Colonic mucosa (tissue), 4 donors: ENCODE measurements at regions not wholly inside any gene's neighbourhood (a gene's known extent, or its start where the extent isn't known, plus 50 kb on each side); places are given as distances from the start of the nearest gene placed in this dataset.

ENCODE experiments used
- DNase-seq: peaks from one replicate; pipeline ENCODE4 v3.0.0-alpha.2; 2020
- H3K27ac ChIP-seq: fragments of 200-600 bp; one replicate; pipeline ENCODE4 v1.8.0; 2021
- H3K27me3 ChIP-seq: fragments of 200-600 bp; one replicate; pipeline ENCODE4 v1.8.0; 2021
- H3K36me3 ChIP-seq: fragments of 200-600 bp; one replicate; pipeline ENCODE4 v1.8.0; 2021
- H3K4me1 ChIP-seq: fragments of 200-600 bp; one replicate; pipeline ENCODE4 v1.8.0; 2021; ENCODE audit warnings: mild to moderate bottlenecking
- H3K4me3 ChIP-seq: fragments of 200-600 bp; one replicate; pipeline ENCODE4 v1.8.0; 2021
- H3K9ac ChIP-seq, 2 donors: one replicate each; pipeline ENCODE4 v1.7.0; 2013; ENCODE audit warnings: control low read depth in 2 of 2, low read depth in 2 of 2, low read length in 2 of 2
- H3K9me3 ChIP-seq: fragments of 200-600 bp; one replicate; pipeline ENCODE4 v1.8.0; 2021
- intact Hi-C: fragments of 100-400 bp; cut with DNase I; formaldehyde crosslinking; loops from one replicate; pipeline ENCODE4 v1.14.1; 2022
- TF ChIP-seq, protein P1 (sequence below): fragments of 200-600 bp; IDR thresholded peaks from one replicate; pipeline ENCODE4 v1.8.0; 2022; ENCODE audit warnings: antibody characterized with exemption, mild to moderate bottlenecking
- donor health status: healthy.
- donor health status: DM: no; HTN: no; CAD: no.
- donor health status: DM: no; HTN: no; CAD: no.

DNA sequence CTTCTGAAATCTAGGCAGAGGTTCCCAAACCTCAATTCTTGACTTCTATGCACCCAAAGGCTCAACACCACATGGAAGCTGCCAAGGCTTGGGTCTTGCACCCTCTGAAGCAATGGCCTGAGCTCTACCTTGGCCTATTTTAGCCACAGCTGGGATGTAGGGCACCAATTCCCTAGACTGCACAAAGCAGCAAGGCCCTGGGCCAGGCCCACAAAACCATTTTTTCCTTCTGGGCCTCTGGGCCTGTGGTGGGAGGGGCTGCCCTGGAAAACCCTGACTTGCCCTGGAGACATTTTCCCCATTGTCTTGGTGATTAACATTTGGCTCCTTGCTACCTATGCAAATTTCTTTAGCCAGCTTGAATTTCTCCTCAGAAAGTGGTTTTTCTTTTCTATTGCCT is 315.2 kb downstream of the DCDC2C start:
- intact Hi-C loops: no loop called here
- H3K4me1 ChIP-seq: no peaks in the 10 kb centered on the region
- no peaks in the 10 kb centered on the region for H3K9me3 ChIP-seq
- H3K27ac ChIP-seq: no peak overlapping the region
- no peak for DNase-seq
- H3K27me3 ChIP-seq: no peaks in the 10 kb centered on the region
- TF ChIP-seq, protein P1, sequence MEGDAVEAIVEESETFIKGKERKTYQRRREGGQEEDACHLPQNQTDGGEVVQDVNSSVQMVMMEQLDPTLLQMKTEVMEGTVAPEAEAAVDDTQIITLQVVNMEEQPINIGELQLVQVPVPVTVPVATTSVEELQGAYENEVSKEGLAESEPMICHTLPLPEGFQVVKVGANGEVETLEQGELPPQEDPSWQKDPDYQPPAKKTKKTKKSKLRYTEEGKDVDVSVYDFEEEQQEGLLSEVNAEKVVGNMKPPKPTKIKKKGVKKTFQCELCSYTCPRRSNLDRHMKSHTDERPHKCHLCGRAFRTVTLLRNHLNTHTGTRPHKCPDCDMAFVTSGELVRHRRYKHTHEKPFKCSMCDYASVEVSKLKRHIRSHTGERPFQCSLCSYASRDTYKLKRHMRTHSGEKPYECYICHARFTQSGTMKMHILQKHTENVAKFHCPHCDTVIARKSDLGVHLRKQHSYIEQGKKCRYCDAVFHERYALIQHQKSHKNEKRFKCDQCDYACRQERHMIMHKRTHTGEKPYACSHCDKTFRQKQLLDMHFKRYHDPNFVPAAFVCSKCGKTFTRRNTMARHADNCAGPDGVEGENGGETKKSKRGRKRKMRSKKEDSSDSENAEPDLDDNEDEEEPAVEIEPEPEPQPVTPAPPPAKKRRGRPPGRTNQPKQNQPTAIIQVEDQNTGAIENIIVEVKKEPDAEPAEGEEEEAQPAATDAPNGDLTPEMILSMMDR: no peak
- H3K4me3 ChIP-seq: no peak overlapping the region
- H3K36me3 ChIP-seq: no peaks in the 10 kb centered on the region
- no peak overlapping the region for H3K9ac ChIP-seq

- Histone ChIP-seq H3K27me3 (no peaks in the 10 kb centered on the region), H3K9me3 (no peaks in the 10 kb centered on the region), H3K9ac (no peak overlapping the region), H3K36me3 (no peaks in the 10 kb centered on the region), H3K27ac (no peak overlapping the region), H3K4me1 (no peaks in the 10 kb centered on the region), H3K4me3 (no peak overlapping the region)
- intact Hi-C loops: no loop called here
- TF ChIP-seq, protein P1: no peak
- no peak for DNase-seq
Observed at GRCh38 chr2:4020153-4020552, 316.8 kb downstream of the DCDC2C start.

DNA sequence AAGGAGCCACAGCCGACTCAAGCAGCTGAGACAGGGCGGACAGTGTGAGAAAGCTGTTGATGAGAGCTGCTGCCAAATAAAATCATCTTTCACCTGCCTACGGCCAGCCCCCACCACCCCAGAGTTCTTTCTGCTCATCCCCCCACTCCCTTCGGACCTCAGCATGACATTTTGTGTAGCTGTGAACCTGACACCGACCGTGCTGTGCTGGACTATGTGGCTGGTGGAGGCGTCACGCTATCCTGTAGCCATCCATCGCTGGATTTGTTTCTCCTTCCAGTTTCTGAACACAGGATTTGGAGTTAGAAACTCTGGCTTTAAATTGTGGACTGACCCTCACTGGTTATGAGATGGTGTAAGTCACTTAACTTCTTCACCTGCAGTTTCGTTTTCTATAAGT is 317.3 kb downstream of the DCDC2C start:
- Histone ChIP-seq H3K9me3 (no peaks in the 10 kb centered on the region), H3K27ac (no peak overlapping the region), H3K9ac (no peak overlapping the region), H3K36me3 (no peaks in the 10 kb centered on the region), H3K4me1 (no peaks in the 10 kb centered on the region), H3K4me3 (no peak overlapping the region), H3K27me3 (no peaks in the 10 kb centered on the region)
- intact Hi-C loops: no loop called here
- TF ChIP-seq, protein P1: no peak
- no peak for DNase-seq

DNA sequence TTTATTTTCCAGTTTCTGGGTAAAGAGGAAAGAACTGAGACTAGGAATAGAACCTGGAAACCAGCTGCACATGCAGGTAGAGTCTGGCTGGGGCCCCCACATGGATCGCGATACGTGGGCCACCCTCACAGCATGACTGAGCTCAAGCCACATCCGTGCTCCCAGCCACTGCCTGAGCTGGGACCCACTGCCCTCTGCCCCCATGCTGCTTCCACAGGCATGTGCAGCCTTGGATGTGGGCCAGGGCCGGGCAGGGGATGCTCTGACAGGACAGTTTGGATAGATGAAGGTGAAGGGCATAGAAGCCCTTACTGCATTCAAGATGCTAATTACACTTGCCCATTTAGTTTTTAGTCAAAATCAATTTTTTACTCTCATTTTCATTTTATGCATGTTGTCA is 321.2 kb downstream of the DCDC2C start:
- Histone ChIP-seq H3K4me1 (no peaks in the 10 kb centered on the region), H3K4me3 (no peak overlapping the region), H3K27me3 (no peaks in the 10 kb centered on the region), H3K9ac (no peak overlapping the region), H3K9me3 (no peaks in the 10 kb centered on the region), H3K27ac (no peak overlapping the region), H3K36me3 (no peaks in the 10 kb centered on the region)
- TF ChIP-seq, protein P1: no peak
- intact Hi-C loops: no loop called here
- no peak for DNase-seq

DNA sequence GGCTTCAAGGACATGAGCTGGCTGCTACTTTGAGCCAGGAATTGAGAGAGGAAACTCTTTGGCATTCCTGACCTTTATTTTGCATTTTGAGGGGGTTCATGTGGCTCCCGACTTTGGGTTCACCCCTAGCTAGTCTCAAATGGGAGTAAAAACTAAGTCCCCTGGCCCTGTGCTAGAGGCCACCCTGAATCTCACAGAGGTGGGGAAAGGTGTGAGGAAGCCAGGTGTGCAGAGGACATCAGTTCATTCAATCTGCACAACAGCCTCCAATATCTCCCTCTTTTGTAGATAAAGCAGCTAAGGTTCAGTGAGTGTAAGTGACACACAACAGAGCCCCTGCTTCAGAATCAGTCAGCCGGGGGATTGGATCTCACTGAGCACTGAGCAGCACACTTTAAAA is 325.7 kb downstream of the DCDC2C start:
- TF ChIP-seq, protein P1: no peak
- Histone ChIP-seq H3K4me3 (no peak overlapping the region), H3K36me3 (no peaks in the 10 kb centered on the region), H3K9ac (no peak overlapping the region), H3K9me3 (no peaks in the 10 kb centered on the region), H3K27me3 (no peaks in the 10 kb centered on the region), H3K4me1 (no peaks in the 10 kb centered on the region), H3K27ac (no peak overlapping the region)
- no peak for DNase-seq
- intact Hi-C loops: no loop called here

- H3K27ac ChIP-seq: no peak overlapping the region
- TF ChIP-seq, protein P1: no peak
- intact Hi-C loops: no loop called here
- no peaks in the 10 kb centered on the region for H3K4me1 ChIP-seq
- no peak overlapping the region for H3K9ac ChIP-seq
- H3K9me3 ChIP-seq: no peaks in the 10 kb centered on the region
- H3K4me3 ChIP-seq: no peak overlapping the region
- no peaks in the 10 kb centered on the region for H3K36me3 ChIP-seq
- H3K27me3 ChIP-seq: no peaks in the 10 kb centered on the region
- DNase-seq: no peak
Observed at GRCh38 chr2:4039896-4040295, 336.5 kb downstream of the DCDC2C start.
